HG03280 (cell line): ENCODE measurements at regions not wholly inside any gene's neighbourhood (a gene's known extent, or its start where the extent isn't known, plus 50 kb on each side); places are given as distances from the start of the nearest gene placed in this dataset.

Experiments used
- ATAC-seq: cut with Tn5 transposase; IDR thresholded peaks from one replicate; pipeline ENCODE4 v1.9.1; 2021; ENCODE audit warnings: mild to moderate bottlenecking, moderate library complexity; ENCODE audit not compliant: unreplicated experiment

- no peak for ATAC-seq
Measured at GRCh38 chr7:47007471-47007870, 574.4 kb downstream of the TNS3 start.

DNA sequence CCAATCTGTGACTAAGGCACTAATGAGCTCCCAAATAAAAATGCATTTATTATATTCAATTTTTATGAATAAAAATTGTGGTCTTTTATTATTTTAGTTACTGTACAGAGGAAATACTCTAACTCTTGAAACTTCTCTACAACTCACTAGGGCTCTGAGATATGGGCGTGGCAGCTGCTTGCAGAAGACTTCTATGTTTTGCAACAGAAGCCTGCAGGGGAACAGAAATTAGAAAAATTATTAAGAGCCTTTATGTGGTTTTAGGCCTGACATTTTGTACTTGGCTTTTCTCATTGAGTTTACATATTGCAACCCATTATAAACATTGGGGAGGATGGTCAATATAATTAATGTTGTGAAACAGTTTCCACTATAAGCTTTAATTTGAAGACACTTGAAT, 581.4 kb downstream of the TNS3 start:
- ATAC-seq, result no peak

- no peak for ATAC-seq
Measured at GRCh38 chr7:46999866-47000265, 582.0 kb downstream of the TNS3 start.

GRCh38 chr7:46996972-46997371, 584.9 kb downstream of the TNS3 start:
- ATAC-seq, result no peak

DNA sequence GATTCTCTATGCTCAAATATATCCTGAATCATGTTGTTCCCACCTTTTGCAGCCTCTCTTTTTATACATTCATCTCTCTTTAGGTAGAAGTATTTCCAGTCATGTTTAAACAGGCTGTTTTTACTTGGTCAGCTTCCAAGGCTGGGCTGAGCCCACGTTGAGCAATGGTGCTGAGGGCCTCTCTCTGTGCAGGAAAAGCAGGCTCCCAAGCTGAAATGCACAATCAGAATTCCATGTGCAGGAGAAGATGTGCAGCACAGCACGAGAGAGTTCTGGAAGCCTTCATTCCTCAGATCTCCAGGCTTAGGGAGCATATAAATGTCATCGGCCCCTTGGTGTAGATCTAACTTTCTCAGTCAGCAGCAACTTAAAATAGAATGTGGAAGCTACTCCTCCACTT, 588.5 kb downstream of the TNS3 start:
- no peak for ATAC-seq

DNA sequence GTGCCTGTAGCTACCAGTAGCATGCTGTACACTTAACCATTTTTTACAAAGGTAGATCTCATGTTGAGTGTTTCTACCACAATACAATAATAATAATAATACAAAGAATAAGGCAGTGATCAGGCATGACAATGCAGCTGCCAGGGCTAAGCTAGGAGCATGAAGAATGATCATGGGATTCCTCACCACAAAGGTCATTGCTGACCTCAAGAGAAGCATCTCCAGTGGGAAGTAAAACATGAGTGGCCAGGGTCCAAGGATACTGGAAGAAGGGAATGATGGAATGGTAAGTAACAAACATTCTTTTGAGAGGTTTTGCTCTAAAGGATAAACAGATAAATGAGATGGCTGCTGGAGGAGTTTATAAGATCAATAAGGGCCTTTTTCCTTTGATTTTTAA, 591.1 kb downstream of the TNS3 start:
- ATAC-seq, result no peak

DNA sequence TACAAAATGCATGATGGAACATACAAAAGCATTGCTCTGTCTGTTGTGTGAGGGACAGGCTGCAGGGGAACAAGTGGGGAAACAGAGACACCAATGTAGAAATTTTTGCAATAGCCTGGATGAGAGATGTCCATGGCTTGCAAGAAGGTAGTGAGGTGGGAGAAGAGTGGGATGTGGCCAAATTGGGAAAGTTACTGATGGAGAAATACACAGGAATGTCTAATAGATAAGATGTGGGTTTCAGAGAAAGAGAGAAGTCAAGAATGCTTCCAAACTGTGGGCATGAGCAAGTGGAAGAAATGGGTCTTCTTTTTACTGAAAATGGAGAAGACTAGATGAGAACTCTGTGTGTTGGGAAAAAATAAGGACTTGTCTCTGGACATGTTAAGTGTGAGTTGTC, 592.7 kb downstream of the TNS3 start:
- no peak for ATAC-seq

GRCh38 chr7:46982928-46983327, 599.0 kb downstream of the TNS3 start:
- no peak for ATAC-seq

- no peak for ATAC-seq
Measured at GRCh38 chr7:46979439-46979838, 602.5 kb downstream of the TNS3 start.

DNA sequence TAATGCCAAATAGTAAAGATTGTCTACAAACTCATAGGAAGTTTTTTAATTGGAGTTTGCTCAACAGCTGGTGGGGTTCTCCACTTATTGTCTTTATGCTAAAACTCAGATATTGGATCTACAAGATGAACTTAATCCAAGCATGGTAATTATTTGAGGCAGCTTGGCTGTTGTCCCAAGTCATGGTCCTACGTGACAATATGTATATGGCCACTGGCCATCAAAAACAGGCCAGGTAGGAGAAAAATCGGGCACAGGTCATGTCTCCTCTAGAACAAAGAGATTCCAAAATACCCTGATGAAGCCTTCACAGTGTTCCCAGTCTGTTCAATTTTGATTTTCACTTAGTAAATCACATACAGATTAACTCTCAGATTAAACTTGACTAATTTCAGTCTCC, 606.4 kb downstream of the TNS3 start:
- ATAC-seq, result no peak

GRCh38 chr7:46972205-46972604, 609.7 kb downstream of the TNS3 start:
- ATAC-seq, result no peak

DNA sequence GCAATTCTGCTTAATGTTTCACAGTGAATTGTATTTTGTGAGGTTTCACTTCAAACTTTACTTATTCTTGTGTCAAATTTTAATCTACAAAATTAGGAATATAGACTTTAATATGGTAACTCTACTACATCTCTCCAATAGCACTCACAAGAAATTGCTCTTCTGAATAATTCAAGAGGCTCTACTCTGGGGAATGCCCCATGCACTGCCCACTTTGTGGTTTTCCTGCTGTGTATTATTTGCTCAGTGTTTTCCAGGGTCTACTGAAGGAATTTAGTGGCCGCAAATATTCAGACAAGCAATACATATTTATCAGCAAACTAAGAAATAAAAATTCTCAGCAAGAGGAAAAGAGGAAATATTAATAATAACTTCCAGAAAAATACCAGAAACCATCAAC, 611.4 kb downstream of the TNS3 start:
- no peak for ATAC-seq

DNA sequence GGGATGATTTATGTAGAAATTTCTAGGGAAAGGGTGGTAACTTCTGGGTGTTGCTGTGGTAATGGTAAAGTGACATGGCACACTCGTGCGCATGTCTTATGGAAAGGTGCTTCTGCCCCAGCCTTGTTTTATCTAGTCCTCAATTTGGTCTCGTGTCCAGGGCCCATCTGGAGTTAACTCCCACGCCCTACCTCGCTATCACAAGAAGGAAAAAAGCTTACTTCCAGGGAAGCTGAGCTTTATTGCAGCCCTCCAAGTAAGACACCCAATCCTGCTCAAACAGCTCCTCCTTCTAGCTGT, 611.8 kb downstream of the TNS3 start:
- ATAC-seq, result no peak

DNA sequence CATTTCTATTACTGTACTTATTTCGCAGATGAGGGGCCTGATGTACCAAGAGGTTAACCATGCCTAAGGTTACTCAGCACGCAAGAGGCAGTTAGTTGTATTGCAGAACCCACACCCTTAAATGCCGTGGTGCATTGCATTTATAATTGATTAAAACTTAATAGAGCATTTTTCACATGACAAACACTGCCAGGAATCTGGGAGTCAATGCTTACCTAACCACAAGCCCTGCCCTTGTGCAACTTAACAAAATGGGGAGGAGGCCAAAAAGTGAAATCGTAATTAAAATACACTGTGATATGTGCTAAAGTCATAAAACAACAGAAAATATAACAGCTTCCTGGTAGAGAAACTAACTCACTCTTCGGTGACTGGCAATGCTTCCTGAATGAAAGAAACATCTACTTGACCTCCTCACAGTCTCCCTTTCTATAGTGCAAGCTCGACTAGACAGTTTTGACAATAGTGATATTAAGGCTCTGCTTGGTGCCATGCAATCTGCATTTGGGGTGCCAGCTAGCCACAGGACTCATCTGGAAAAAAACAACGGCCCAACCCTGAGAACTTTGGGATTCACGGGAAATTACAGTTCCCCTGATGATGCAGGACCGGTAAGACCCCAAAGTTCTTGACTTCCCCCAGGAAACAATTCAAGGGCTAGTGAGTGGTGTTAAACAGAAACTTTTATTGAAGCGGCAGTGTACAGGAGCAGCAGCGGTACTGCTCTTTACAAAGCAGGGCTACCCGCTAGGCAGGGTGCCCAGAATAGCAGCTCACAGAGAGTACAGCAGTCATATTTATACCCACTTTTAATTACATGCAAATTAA, 612.4 kb downstream of the TNS3 start:
- no peak for ATAC-seq

- ATAC-seq, result no peak
Measured at GRCh38 chr7:46968003-46968402, 613.9 kb downstream of the TNS3 start.

GRCh38 chr7:46963719-46964118, 618.2 kb downstream of the TNS3 start:
- ATAC-seq, result no peak

- ATAC-seq, result no peak
Measured at GRCh38 chr7:46960970-46961369, 620.9 kb downstream of the TNS3 start.

- no peak for ATAC-seq
Measured at GRCh38 chr7:46957195-46957594, 624.7 kb downstream of the TNS3 start.

DNA sequence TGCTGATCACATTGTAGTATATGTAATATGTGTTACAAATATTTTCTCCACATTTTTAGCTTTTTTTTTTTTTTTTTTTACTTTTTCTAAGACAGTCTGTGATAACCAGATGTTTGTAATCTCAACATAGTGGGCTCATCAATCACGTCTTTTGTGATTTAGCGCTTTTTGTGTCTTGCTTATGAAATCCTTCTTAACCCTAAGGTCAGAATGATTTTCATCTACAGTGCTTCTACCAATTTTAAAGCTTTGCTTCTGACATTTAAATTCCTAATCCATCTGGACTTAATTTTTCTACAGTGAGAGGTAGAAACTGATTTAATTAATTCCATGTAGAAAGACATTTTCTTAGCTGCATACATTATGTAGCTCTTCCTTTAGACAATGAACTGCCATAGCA, 626.4 kb downstream of the TNS3 start:
- no peak for ATAC-seq

GRCh38 chr7:46954181-46954580, 627.7 kb downstream of the TNS3 start:
- no peak for ATAC-seq

DNA sequence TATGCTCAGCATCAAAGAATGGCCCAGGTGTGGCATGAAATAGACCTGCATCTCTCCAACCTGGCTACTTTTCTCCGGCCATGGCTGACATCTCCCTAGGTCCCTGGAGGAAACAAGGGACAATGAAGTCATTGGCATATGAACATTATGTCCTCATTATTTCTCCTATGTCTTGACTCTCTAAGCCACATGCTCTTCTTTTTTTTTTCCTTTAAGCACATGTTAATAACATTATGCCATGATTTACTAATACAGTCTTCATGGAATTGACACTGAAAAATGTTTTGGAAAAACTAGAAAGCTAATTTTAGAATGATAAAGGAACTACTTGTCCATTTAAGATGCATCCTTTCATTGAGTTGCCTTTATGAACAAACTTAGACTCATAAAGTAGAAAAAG, 628.9 kb downstream of the TNS3 start:
- ATAC-seq, result no peak

GRCh38 chr7:46949270-46949931, 632.5 kb downstream of the TNS3 start:
- no peak for ATAC-seq

DNA sequence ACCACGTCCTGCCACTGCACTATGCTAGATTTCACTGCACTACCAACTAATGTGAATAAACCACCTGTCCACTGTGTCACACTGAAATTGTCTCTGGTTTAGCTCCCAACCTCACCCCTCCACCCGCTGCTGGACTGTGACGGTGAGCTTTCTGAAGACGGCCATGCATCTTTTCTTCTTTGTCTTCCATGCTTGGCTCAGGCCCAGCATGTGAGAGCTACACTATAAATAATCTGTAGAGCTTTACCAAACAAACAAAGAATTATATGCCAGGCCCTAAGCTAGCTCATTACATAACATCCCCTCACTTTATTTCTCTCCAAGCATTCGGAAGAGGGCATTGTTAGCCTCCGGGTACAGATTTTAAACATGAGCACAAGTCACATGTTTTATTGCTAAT, 633.2 kb downstream of the TNS3 start:
- no peak for ATAC-seq
